ENCODE measurements at regions not wholly inside any gene's neighbourhood (a gene's known extent, or its start where the extent isn't known, plus 50 kb on each side); places are given as distances from the start of the nearest gene placed in this dataset.
A peak's percentile ranks its signal among the peaks of the same experiment; 100 is the strongest.

GRCh38 chr4:79211490-79211889 is 114.4 kb downstream of the NAA11 start:
- H3K9me3 ChIP-seq (ENCODE audit: low read depth) = no peaks in the 10 kb centered on the region
- H3K4me1 ChIP-seq (ENCODE audit: low read depth) = no peaks in the 10 kb centered on the region
- no peak for DNase-seq (ENCODE audit: low read depth in 1 of 2, low spot score in 1 of 2)
- TF ChIP-seq, protein P1, sequence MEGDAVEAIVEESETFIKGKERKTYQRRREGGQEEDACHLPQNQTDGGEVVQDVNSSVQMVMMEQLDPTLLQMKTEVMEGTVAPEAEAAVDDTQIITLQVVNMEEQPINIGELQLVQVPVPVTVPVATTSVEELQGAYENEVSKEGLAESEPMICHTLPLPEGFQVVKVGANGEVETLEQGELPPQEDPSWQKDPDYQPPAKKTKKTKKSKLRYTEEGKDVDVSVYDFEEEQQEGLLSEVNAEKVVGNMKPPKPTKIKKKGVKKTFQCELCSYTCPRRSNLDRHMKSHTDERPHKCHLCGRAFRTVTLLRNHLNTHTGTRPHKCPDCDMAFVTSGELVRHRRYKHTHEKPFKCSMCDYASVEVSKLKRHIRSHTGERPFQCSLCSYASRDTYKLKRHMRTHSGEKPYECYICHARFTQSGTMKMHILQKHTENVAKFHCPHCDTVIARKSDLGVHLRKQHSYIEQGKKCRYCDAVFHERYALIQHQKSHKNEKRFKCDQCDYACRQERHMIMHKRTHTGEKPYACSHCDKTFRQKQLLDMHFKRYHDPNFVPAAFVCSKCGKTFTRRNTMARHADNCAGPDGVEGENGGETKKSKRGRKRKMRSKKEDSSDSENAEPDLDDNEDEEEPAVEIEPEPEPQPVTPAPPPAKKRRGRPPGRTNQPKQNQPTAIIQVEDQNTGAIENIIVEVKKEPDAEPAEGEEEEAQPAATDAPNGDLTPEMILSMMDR (IDR thresholded peaks at IDR 0.05; ENCODE audit: low read depth, low read length) = no peak
- no peak overlapping the region for H3K4me3 ChIP-seq
- no peak overlapping the region for H3K27ac ChIP-seq
- no peaks in the 10 kb centered on the region for H3K27me3 ChIP-seq
- no peaks in the 10 kb centered on the region for H3K36me3 ChIP-seq

DNA sequence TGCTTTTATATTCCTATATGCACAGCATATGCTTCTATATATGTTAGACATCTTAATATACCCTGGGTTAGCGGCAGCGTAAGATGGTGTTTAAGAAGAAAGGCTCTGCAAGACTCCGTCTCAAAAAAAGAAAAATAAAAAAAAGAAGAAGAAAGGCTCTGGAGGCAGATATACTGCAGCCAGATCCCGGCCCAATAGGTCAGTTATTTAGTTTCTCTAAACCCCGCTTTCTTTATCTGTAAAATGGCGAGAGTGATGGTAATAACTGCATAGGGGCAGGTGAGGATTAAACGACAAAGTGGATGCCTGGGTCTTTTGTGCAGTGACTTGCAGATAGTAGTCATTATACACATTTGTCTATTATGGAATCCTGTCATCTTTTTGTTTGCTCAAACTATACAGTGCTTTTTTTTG is 115.2 kb downstream of the NAA11 start:
- Histone ChIP-seq H3K4me1 (ENCODE audit: low read depth) (no peaks in the 10 kb centered on the region), H3K36me3 (no peaks in the 10 kb centered on the region), H3K27me3 (no peaks in the 10 kb centered on the region), H3K4me3 (no peak overlapping the region), H3K27ac (no peak overlapping the region), H3K9me3 (ENCODE audit: low read depth) (no peaks in the 10 kb centered on the region)
- TF ChIP-seq, protein P1 (IDR thresholded peaks at IDR 0.05; ENCODE audit: low read depth, low read length) = no peak
- no peak for DNase-seq (ENCODE audit: low read depth in 1 of 2, low spot score in 1 of 2)

GRCh38 chr4:79209822-79210635 is 115.8 kb downstream of the NAA11 start:
- Histone ChIP-seq H3K27me3 (no peaks in the 10 kb centered on the region), H3K4me1 (ENCODE audit: low read depth) (no peaks in the 10 kb centered on the region), H3K9me3 (ENCODE audit: low read depth) (no peaks in the 10 kb centered on the region), H3K27ac (no peak overlapping the region), H3K4me3 (no peak overlapping the region), H3K36me3 (no peaks in the 10 kb centered on the region)
- DNase-seq (ENCODE audit: low read depth in 1 of 2, low spot score in 1 of 2) = peak in 1 of 2 donors; percentile 67
- TF ChIP-seq, protein P1 (IDR thresholded peaks at IDR 0.05; ENCODE audit: low read depth, low read length) = no peak

DNA sequence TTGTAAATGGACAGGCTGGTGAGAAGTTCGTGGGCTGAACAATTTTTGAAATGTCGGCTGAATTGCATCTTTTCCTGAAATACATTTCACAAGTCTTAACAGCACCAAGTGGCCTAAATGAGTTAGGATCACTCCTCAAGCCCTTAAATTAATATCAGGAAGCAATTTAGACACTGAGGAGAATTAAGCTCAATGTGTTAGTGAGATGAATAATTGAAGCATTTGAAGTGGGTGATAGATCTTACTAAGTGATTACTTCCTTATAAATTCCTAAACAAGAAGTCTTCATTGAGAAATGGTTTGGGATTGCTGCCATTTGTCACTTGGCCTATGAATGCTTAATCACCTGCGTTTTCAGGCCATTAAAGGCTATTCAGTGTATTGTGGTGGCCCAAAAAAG is 116.8 kb downstream of the NAA11 start:
- DNase-seq (ENCODE audit: low read depth in 1 of 2, low spot score in 1 of 2) = no peak
- no peaks in the 10 kb centered on the region for H3K27me3 ChIP-seq
- H3K4me3 ChIP-seq = no peak overlapping the region
- no peaks in the 10 kb centered on the region for H3K4me1 ChIP-seq (ENCODE audit: low read depth)
- H3K36me3 ChIP-seq = no peaks in the 10 kb centered on the region
- no peaks in the 10 kb centered on the region for H3K9me3 ChIP-seq (ENCODE audit: low read depth)
- H3K27ac ChIP-seq = no peak overlapping the region
- TF ChIP-seq, protein P1 (IDR thresholded peaks at IDR 0.05; ENCODE audit: low read depth, low read length) = no peak

DNA sequence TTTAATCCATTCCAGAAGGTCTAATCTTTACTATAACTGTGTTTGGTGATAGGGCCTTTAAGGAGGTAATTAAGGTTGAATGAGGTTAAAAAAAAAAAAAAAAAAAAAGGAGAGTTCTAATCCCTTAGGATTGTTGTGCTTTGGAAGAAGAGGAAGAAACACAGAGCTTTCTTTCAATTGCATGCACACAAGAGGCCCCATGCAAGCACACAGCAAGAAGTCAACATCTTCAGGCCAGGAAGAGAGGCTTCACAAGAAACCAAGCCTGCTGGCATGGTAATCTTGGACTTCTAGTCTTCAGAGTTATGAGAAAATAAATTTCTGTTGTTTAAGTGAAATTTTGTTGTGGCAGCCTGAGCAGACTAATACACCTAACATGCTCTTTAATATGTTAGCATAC is 118.6 kb downstream of the NAA11 start:
- no peaks in the 10 kb centered on the region for H3K27me3 ChIP-seq
- H3K4me1 ChIP-seq (ENCODE audit: low read depth) = no peaks in the 10 kb centered on the region
- no peak for DNase-seq (ENCODE audit: low read depth in 1 of 2, low spot score in 1 of 2)
- TF ChIP-seq, protein P1 (IDR thresholded peaks at IDR 0.05; ENCODE audit: low read depth, low read length) = no peak
- no peak overlapping the region for H3K4me3 ChIP-seq
- no peaks in the 10 kb centered on the region for H3K9me3 ChIP-seq (ENCODE audit: low read depth)
- H3K27ac ChIP-seq = no peak overlapping the region
- H3K36me3 ChIP-seq = no peaks in the 10 kb centered on the region
